ENCODE measurements at regions not wholly inside any gene's neighbourhood (a gene's known extent, or its start where the extent isn't known, plus 50 kb on each side); places are given as distances from the start of the nearest gene placed in this dataset.

DNA sequence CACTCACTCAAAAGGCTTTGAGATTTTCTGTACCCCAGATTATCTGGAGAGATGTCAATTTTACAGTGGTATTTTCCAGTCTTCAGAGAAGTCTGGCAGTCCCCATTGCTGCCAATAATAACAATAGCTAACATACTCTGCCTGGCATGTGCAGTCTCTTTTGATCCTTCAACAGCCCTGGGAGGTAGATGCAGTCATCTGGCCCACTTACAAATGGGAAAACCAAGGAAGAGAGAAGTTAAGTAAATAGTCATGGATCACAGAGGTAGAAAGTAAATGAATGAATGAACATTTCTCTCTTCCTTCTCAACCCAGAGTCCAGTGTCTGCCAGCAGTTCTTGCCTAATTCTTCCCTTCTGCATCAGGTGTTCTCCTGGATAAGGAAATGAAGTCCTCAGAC lies 113.0 kb upstream of the EDNRA start:
- DNase-seq = no peak

DNA sequence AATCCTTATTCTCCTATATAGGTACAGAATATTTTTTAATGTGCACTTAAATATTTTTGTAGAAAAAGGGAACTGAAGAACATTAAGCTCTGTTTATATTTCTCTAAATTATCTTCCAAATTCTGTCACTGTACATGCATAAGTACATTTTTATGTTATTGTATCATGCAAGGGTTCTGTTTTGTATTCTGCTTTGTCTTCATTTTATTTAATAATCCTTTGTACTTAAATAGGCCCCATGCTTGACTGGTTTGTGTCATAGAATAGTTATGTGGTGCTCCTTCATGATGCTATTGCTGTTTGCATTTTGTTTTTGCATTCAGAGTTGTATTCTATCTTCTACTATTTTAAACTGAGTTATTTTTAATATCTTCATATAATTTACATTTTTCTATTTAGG lies 111.9 kb upstream of the EDNRA start:
- no peak for DNase-seq

DNA sequence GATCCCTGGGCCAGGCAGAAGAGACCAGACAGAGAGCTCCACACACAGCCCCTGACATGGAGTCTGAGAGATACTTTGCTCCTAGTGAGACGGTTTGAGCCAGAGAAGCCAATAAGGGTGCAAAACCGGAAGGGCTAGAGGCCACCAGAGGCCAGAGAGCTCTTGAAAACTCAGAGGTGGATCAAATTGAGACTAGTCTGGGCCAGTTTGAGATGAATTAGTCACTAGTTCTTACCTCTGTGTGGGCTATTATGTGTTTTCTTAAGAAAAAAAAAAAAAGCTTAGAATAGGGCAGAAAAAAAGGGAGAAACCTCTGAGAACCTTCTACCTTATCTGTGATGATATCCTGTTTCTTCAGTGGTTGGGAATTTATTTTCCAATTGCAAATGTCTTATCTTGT lies 110.4 kb upstream of the EDNRA start:
- DNase-seq = no peak

DNA sequence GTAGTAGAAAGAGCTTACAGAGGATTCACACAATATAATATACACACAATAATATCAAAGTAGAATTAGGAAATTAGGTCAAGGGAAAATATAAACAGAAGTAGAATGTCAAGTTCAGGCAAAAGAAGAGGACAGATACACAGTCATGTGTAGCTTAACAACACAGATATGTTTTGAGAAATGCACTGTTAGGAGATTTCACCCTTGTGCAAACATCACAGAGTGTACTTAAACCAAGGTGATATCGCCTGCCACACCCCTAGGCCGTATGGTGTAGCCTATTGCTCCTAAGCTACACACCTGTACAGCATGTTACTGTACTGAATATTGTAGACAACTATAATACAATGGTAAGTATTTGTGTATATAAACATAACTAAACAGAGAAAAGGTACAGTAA lies 110.0 kb upstream of the EDNRA start:
- no peak for DNase-seq

DNA sequence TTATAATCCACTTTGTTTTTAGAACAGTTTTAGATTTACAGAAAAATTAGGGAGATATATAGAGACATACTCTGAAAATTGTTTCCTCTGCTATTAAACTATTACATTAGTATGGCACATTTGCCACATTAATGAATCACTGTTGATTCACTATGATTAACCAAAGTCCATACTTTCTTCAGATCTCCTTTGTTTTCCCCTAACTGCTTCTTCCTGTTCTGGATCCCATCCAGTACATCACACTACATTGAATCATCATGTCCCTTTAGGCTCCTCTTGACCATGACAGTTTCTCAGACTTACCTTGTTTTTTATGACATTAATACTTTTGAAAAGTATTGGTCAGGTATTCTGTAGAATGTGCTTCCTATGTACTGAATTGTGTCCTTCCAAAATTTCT lies 109.2 kb upstream of the EDNRA start:
- no peak for DNase-seq

DNA sequence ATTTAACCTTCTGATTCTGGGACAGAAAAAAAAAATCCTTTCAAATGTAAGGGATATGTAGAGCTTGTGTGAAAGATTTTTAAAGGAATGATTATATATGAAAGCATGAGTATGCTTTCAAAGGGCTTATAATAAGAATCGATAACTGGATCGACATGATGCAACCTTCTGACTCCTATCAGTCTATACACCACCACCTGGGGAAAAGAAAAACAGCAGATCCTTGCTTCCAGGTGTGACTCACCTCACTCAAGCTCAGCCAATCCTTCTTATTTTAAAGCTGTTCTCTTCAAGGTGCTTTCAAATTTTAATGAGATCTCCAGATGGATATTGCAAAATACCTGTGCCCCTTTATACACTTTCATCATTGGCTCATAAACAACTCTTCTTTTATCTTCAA lies 102.1 kb upstream of the EDNRA start:
- DNase-seq = no peak

DNA sequence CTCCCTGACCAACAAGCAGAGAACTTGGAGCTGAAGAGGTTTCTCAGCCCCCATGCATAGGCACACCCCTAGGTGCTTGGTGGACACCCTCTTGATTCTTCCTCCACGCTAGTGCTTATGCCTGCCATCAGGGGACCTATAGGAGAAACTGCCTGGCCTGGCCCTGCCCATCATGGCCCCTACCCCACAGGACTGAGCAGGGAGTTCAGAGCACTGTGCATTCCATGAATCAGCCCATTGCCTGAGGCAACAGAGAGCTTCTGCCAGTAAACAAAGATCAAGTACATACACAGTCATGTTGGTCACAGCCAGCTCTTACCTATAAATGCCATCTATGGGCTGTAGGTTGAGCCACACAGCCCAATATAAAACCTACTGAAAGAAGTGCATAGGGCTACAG lies 99.1 kb upstream of the EDNRA start:
- no peak for DNase-seq

DNA sequence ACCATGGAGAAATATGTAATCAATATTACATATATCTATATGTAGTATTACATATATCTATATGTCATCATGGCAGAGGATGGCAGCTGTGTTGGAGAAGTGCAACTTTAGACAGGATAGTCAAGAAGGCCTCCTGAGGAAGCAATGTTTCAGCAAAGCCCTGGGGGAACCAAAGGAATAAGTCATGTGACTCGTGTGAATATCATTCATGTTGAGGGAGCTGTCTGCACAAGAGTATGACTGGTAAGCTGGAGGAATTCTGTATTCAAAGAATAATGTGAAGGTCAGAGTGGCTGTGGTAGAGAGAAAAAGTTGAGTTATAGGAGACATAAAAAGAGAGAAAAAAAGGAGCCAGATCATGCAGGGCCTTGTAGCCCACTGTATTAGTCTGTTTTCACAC lies 92.9 kb upstream of the EDNRA start:
- DNase-seq = no peak

DNA sequence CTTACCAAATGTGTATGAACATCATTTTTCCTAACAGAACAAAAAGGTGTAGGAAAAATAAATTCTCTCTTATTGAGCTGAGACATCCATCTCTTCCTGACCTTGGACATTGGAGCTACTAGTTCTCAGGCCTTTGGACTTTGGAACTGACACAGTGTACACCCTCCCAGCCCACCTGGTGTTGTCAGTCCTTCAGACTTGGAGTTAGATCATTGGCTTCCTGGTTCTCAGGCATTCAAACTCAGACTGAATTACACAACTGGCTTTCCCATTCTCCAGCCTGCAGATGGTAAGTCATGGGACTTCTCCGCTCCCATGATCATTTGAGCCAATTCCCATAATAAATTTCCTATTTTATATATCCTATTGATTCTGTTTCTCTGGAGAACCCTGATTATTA lies 84.8 kb upstream of the EDNRA start:
- no peak for DNase-seq

DNA sequence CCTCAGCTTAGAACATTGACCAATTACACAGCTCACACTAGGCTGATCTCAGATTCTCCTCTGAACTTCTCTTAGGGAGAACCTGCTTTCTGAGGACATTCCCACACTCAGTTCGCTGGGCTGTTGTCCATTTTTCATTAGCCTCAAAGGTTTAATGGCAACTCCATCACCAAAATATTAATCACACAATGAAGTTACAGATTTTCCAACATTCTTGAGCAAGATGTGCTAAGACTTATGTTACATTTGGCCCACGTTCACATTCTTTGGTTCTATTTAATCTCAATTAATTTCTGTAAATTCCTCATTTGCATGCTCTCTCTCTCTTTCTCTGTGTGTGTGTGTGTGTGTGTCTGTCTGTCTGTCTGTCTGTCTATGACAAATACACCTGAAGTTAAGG lies 82.3 kb upstream of the EDNRA start:
- DNase-seq = no peak

DNA sequence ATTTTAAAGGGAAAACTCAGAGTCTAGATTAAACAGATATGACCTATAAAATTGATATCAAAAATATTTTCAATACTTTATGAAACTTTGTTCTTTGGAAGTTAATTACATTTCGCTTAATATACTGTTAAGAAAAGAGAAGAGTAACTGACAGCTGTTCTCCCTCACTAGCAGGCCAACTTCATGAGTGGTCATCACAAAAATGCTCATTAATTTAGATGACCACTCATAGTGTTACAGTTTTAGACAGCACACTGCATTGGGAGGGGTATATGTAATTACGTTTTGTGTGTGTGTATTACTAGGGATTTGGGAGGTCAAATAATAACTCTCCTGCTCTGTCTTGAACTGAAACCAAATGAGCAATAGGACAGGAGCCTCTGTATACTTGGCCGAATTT lies 80.2 kb upstream of the EDNRA start:
- no peak for DNase-seq

DNA sequence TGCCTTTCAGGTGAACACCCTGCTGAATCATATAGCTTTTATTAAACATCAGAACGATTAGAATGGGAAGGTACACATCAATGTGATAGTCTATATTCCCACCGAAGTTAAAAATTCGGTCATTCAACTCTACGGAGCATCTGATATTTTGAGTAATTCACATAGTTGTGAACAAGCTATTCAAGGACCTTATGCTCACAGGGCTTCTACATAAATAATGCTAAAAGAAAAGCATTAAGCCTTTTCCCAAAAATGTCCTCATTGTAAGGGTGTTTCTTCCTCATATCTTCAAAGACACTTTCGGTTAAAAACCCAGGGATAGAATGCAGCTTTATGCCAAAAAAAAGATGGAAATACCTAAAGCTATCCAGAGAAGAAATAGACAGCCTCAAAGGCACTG lies 79.7 kb upstream of the EDNRA start:
- no peak for DNase-seq

DNA sequence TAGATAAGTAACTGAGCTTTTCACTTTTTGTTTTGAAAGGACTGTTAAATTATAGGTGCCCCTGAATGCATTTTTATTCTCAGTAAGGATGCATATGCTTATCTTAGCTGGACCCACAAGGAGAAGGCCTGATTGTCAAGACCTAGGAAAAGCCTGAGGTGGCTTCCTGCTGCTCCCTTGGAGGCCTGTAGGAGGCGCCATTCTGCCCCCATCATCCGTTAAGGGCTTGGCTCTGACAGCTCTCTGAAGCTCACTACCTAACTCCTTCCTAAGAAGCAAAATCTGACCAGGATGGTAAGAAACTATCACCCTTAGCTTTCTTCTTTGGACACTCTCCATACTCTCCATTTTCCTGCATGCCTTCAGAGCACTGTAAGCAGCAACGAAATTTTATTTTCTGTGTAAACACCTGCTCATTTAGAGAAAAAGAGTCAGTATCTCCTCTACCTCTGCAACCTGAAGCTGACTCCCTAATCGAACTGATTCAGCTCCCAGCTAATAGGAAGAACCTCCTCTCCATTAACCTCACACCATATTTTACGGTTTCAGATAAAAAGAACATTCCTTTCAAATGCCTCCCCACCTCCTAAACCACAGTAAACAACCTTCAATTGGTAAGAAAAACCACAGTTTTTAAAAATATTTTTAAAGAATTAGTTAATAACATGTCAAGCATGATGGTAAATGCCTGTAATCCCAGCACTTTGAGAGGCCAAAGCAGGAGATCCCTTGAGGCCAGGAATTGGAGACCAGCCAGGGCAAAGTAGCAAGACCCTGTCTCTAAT lies 73.4 kb upstream of the EDNRA start:
- no peak for DNase-seq

DNA sequence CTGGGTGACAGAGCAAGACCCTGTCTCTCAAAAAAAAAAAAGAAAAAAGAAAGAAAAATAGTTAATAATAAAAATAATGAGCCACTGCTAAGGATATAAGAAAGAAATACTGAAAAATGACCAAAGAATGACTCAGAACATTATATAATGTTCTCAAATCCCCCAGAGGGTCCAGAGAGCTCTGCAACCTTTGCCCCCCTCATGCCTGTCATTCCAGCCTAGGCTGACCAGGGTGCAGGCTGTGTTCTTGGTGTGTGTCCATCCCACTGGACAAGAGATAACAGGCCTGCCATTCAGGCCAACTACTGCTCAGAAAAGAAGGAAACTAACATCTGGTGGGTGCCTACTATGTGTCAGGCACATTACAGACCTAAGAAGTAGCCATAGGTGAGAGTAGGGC lies 72.7 kb upstream of the EDNRA start:
- DNase-seq = no peak

DNA sequence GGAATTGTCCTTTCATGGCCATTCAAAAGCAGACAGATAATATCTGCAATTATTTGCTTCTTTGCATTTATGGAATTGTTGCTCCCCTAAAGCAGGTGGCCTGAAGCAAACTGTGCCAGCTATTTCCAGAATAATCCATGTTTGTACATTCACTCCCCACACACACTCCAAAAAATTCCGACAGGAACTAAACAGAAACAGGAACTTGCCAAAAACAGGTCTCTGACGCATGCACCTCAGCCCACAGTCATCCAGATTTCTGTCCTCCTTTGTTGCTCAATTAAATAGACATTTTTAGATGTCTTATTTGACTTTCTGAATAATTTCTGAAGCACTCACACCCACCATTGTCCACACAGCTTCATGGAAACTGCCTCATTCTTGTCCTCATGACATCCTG lies 71.5 kb upstream of the EDNRA start:
- DNase-seq = no peak

DNA sequence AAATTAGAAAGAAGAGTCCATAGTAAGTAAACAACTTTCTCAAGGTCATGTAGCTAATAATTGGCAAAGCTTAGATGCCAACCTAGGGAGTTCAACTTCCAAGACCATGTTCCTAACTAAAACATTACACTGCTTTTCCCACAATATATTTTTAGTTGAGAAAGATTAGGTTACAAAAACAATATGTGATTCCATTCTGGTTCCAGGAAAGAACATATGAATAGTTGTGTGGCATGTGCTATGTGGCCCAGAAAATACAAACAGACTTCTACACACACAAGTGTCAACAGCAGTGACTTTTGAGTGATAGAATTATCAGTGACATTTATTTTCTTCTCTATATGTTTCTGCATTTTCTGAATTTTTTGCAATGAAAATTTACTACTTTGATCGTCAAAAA lies 62.7 kb upstream of the EDNRA start:
- no peak for DNase-seq

DNA sequence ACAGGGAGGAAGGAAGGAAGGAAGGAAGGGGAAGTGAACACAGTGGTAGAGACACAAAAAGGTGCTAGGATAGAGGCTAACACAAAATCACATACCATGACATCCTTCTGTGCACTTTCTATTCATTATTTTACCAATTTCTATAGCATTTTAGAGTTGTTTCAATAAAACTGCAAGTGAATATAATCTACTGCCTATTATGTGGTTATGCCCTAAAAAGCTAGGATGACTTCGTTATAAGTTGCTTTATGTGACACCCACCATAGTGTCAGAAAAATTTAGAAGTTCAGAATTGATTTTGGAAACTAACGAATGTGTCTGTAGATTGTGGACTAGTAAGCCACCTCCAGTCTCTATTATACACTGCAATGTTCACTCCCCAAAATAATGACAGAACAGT lies 59.4 kb upstream of the EDNRA start:
- DNase-seq = no peak

DNA sequence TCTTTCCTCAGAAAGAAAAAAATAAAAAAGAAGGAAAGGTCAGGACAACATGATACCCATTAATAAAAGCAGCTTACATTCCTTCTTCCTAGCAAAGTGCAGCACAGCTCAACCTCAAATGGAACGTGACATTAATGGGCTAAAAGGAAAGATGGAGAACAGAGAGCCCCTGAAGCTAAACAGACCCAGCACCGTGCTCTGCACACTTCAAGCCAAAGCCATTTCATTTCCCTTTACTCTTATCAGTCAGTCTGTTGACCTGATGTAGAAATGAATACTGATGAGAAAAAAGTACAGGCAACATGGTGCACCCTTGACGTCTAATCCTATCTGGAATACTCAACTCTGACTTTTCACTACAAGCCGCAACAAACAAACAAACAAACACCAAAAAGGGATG lies 57.7 kb upstream of the EDNRA start:
- no peak for DNase-seq

DNA sequence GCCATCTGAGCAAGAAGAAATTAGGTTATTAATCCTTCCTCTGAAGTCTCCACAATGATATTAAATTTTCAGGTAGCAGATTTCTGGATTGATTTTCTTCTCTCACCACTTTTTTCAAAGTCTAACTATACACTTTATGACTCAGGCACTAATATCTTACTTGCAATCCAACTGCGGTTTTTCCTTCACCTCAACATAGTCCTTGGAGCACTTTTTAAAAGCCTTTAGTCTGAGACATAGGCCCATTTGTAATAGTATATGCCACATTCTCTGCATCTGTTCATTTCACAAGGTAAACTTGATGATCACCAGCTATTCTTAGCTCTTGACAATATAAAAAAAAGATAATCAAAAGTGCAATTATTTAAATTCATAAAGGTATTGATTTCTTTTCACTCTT lies 55.9 kb upstream of the EDNRA start:
- no peak for DNase-seq

DNA sequence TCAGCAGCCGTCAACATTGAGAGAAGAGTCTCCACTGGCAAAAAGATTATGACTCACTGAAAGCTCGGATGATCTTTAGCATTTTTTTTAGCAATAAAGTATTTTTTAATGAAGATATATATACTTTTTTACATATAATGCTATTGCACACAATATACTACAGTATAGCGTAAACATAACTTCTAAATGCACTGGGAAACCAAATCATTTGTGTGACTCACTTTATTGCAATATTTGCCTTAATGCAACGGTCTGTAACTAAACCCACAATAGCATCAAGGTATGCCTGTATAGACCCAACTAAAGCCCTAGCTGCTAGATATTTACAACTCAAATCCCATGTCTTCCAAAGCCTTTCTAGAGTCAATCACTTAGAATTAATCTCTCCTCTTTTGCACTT lies 52.3 kb upstream of the EDNRA start:
- no peak for DNase-seq

DNA sequence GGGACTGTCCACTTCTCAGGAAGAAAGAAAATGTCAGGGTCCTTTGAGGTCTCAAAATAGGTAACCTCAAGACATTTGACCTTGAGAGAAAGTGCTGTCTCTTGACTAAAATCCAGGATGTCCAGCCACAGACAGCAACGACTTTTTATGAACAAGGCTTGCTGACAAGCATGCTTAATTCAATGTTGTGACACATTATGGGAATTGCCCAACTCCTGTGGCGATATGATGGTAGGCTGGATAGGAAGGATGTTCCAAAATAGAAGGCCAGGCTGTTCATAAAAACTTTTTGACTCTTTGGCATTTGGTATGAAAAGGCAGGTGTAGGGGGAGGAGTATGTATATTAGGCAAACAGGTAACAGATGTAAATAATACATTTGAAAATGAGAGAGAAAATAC lies 50.8 kb upstream of the EDNRA start:
- no peak for DNase-seq
